ENCODE measurements at regions not wholly inside any gene's neighbourhood (a gene's known extent, or its start where the extent isn't known, plus 50 kb on each side); places are given as distances from the start of the nearest gene placed in this dataset.

GRCh38 chr9:22790329-22790728, 343.7 kb downstream of the DMRTA1 start:
- TF ChIP-seq, protein P1, sequence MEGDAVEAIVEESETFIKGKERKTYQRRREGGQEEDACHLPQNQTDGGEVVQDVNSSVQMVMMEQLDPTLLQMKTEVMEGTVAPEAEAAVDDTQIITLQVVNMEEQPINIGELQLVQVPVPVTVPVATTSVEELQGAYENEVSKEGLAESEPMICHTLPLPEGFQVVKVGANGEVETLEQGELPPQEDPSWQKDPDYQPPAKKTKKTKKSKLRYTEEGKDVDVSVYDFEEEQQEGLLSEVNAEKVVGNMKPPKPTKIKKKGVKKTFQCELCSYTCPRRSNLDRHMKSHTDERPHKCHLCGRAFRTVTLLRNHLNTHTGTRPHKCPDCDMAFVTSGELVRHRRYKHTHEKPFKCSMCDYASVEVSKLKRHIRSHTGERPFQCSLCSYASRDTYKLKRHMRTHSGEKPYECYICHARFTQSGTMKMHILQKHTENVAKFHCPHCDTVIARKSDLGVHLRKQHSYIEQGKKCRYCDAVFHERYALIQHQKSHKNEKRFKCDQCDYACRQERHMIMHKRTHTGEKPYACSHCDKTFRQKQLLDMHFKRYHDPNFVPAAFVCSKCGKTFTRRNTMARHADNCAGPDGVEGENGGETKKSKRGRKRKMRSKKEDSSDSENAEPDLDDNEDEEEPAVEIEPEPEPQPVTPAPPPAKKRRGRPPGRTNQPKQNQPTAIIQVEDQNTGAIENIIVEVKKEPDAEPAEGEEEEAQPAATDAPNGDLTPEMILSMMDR (IDR thresholded peaks at IDR 0.05), result no peak
- TF ChIP-seq POLR2A (IDR thresholded peaks at IDR 0.05) (no peak), POLR2AphosphoS5 (IDR thresholded peaks at IDR 0.05; ENCODE audit: insufficient read depth in 1 of 2, low read depth in 1 of 2) (no peak)

All from vagina (tissue), 2 donors.